HG02852 (cell line): ENCODE measurements at regions not wholly inside any gene's neighbourhood (a gene's known extent, or its start where the extent isn't known, plus 50 kb on each side); places are given as distances from the start of the nearest gene placed in this dataset.
"Not testable (repeated sequence)": the region's sequence is repeated elsewhere in the genome, so short reads cannot be mapped to it uniquely, and the experiment has no call there.

ENCODE experiments used
- ATAC-seq: cut with Tn5 transposase; IDR thresholded peaks from one replicate; pipeline ENCODE4 v1.9.1; 2021; ENCODE audit warnings: mild to moderate bottlenecking, moderate library complexity; ENCODE audit not compliant: unreplicated experiment

GRCh38 chr20:22732751-22733150, 148.4 kb upstream of the FOXA2 start:
- ATAC-seq: no peak

- ATAC-seq: not testable (repeated sequence)
Observed at GRCh38 chr20:22734946-22735647, 150.7 kb upstream of the FOXA2 start.

- ATAC-seq: no peak
Observed at GRCh38 chr20:22740829-22741228, 156.5 kb upstream of the FOXA2 start.

GRCh38 chr20:22744341-22745193, 160.2 kb upstream of the FOXA2 start:
- ATAC-seq: no peak

- ATAC-seq: no peak
Observed at GRCh38 chr20:22745194-22745500, 160.8 kb upstream of the FOXA2 start.

- no peak for ATAC-seq
Observed at GRCh38 chr20:22746957-22747356, 162.6 kb upstream of the FOXA2 start.

GRCh38 chr20:22752324-22752723, 168.0 kb upstream of the FOXA2 start:
- no peak for ATAC-seq

- no peak for ATAC-seq
Observed at GRCh38 chr20:22757424-22758183, 173.2 kb upstream of the FOXA2 start.

GRCh38 chr20:22758815-22759214, 174.4 kb upstream of the FOXA2 start:
- no peak for ATAC-seq

GRCh38 chr20:22762576-22763256, 178.3 kb upstream of the FOXA2 start:
- ATAC-seq: no peak

- ATAC-seq: no peak
Observed at GRCh38 chr20:22763257-22763906, 179.0 kb upstream of the FOXA2 start.

- no peak for ATAC-seq
Observed at GRCh38 chr20:22768266-22769178, 184.2 kb upstream of the FOXA2 start.

- no peak for ATAC-seq
Observed at GRCh38 chr20:22770241-22770800, 185.9 kb upstream of the FOXA2 start.

GRCh38 chr20:22771706-22772105, 187.3 kb upstream of the FOXA2 start:
- no peak for ATAC-seq

GRCh38 chr20:22773344-22773743, 189.0 kb upstream of the FOXA2 start:
- no peak for ATAC-seq

GRCh38 chr20:22775256-22775655, 190.9 kb upstream of the FOXA2 start:
- no peak for ATAC-seq

- no peak for ATAC-seq
Observed at GRCh38 chr20:22775671-22776139, 191.3 kb upstream of the FOXA2 start.

GRCh38 chr20:22776369-22776768, 192.0 kb upstream of the FOXA2 start:
- no peak for ATAC-seq

GRCh38 chr20:22779878-22780277, 195.5 kb upstream of the FOXA2 start:
- no peak for ATAC-seq
